ENCODE measurements at regions not wholly inside any gene's neighbourhood (a gene's known extent, or its start where the extent isn't known, plus 50 kb on each side); places are given as distances from the start of the nearest gene placed in this dataset.

- dilution Hi-C loops (cut with MboI; ENCODE audit: extremely low pct_ligation_motif_present, low sequenced_read_pairs): no loop called here
- H3K9me3 ChIP-seq (ENCODE audit: control insufficient read depth, low read depth, low read length): no peaks in the 10 kb centered on the region
- no peaks in the 10 kb centered on the region for H3K9me1 ChIP-seq (ENCODE audit: control insufficient read depth, extremely low read depth, insufficient read depth, low read length)
- TF ChIP-seq EZH2 (IDR thresholded peaks at IDR 0.05; ENCODE audit: low read length) (no peak), CTCF (optimal IDR thresholded peaks at IDR 0.05 in 1 of 3, IDR thresholded peaks at IDR 0.05 in 1 of 3, conservative IDR thresholded peaks at IDR 0.05 in 1 of 3; ENCODE audit: extremely low read depth in 1 of 3, insufficient read depth in 2 of 3, low read length in 3 of 3) (no peak)
- H4K20me1 ChIP-seq (ENCODE audit: control insufficient read depth, extremely low read depth, insufficient read depth, low read length): no peaks in the 10 kb centered on the region
- no peaks in the 10 kb centered on the region for H3K27me3 ChIP-seq (ENCODE audit: control insufficient read depth, extremely low read depth, insufficient read depth, low read length)
- H2AFZ ChIP-seq (ENCODE audit: control insufficient read depth, low read length): no peak overlapping the region
- no peak overlapping the region for H3K27ac ChIP-seq (ENCODE audit: control insufficient read depth, insufficient read depth, low read length)
- no peak overlapping the region for H3K4me3 ChIP-seq (ENCODE audit: control insufficient read depth in 2 of 3, extremely low read depth in 1 of 3, insufficient read depth in 2 of 3, low read depth in 1 of 3, low read length in 3 of 3)
- H3K9ac ChIP-seq (ENCODE audit: control insufficient read depth, extremely low read depth, insufficient read depth, low read length): no peak overlapping the region
- no peaks in the 10 kb centered on the region for H3K79me2 ChIP-seq (ENCODE audit: control insufficient read depth, insufficient read depth, low read length)
- H3K4me2 ChIP-seq (ENCODE audit: control insufficient read depth, extremely low read depth, insufficient read depth, low read depth, low read length): no peak overlapping the region
- H3K4me1 ChIP-seq (ENCODE audit: control insufficient read depth, extremely low read depth, insufficient read depth, low read length): no peaks in the 10 kb centered on the region
- DNase-seq (ENCODE audit: low read depth, low spot score) (no peak), FAIRE-seq (no peak)
- H3K36me3 ChIP-seq (ENCODE audit: control insufficient read depth in 2 of 2, extremely low read depth in 1 of 2, insufficient read depth in 2 of 2, low read length in 2 of 2): no peaks in the 10 kb centered on the region
These were observed 248.4 kb downstream of the SIPA1L2 start for GRCh38 chr1:232381394-232382100.

- dilution Hi-C loops (cut with MboI; ENCODE audit: extremely low pct_ligation_motif_present, low sequenced_read_pairs): no loop called here
- FAIRE-seq: no peak
- no peak overlapping the region for H3K4me2 ChIP-seq (ENCODE audit: control insufficient read depth, extremely low read depth, insufficient read depth, low read depth, low read length)
These were observed 249.3 kb downstream of the SIPA1L2 start for GRCh38 chr1:232380596-232380995.

More at GRCh38 chr1:232380596-232380995, 249.3 kb downstream of the SIPA1L2 start:
- Histone ChIP-seq H3K9me3 (ENCODE audit: control insufficient read depth, low read depth, low read length) (no peaks in the 10 kb centered on the region), H4K20me1 (ENCODE audit: control insufficient read depth, extremely low read depth, insufficient read depth, low read length) (no peaks in the 10 kb centered on the region), H3K27me3 (ENCODE audit: control insufficient read depth, extremely low read depth, insufficient read depth, low read length) (no peaks in the 10 kb centered on the region), H3K36me3 (ENCODE audit: control insufficient read depth in 2 of 2, extremely low read depth in 1 of 2, insufficient read depth in 2 of 2, low read length in 2 of 2) (no peaks in the 10 kb centered on the region), H2AFZ (ENCODE audit: control insufficient read depth, low read length) (no peak overlapping the region), H3K9me1 (ENCODE audit: control insufficient read depth, extremely low read depth, insufficient read depth, low read length) (no peaks in the 10 kb centered on the region), H3K9ac (ENCODE audit: control insufficient read depth, extremely low read depth, insufficient read depth, low read length) (no peak overlapping the region), H3K27ac (ENCODE audit: control insufficient read depth, insufficient read depth, low read length) (no peak overlapping the region), H3K4me3 (ENCODE audit: control insufficient read depth in 2 of 3, extremely low read depth in 1 of 3, insufficient read depth in 2 of 3, low read depth in 1 of 3, low read length in 3 of 3) (no peak overlapping the region), H3K4me1 (ENCODE audit: control insufficient read depth, extremely low read depth, insufficient read depth, low read length) (no peaks in the 10 kb centered on the region), H3K79me2 (ENCODE audit: control insufficient read depth, insufficient read depth, low read length) (no peaks in the 10 kb centered on the region)
- TF ChIP-seq CTCF (optimal IDR thresholded peaks at IDR 0.05 in 1 of 3, IDR thresholded peaks at IDR 0.05 in 1 of 3, conservative IDR thresholded peaks at IDR 0.05 in 1 of 3; ENCODE audit: extremely low read depth in 1 of 3, insufficient read depth in 2 of 3, low read length in 3 of 3) (no peak), EZH2 (IDR thresholded peaks at IDR 0.05; ENCODE audit: low read length) (no peak)
- DNase-seq (ENCODE audit: low read depth, low spot score): no peak

Data from keratinocyte (primary cell).